ENCODE measurements at regions not wholly inside any gene's neighbourhood (a gene's known extent, or its start where the extent isn't known, plus 50 kb on each side); places are given as distances from the start of the nearest gene placed in this dataset.

DNA sequence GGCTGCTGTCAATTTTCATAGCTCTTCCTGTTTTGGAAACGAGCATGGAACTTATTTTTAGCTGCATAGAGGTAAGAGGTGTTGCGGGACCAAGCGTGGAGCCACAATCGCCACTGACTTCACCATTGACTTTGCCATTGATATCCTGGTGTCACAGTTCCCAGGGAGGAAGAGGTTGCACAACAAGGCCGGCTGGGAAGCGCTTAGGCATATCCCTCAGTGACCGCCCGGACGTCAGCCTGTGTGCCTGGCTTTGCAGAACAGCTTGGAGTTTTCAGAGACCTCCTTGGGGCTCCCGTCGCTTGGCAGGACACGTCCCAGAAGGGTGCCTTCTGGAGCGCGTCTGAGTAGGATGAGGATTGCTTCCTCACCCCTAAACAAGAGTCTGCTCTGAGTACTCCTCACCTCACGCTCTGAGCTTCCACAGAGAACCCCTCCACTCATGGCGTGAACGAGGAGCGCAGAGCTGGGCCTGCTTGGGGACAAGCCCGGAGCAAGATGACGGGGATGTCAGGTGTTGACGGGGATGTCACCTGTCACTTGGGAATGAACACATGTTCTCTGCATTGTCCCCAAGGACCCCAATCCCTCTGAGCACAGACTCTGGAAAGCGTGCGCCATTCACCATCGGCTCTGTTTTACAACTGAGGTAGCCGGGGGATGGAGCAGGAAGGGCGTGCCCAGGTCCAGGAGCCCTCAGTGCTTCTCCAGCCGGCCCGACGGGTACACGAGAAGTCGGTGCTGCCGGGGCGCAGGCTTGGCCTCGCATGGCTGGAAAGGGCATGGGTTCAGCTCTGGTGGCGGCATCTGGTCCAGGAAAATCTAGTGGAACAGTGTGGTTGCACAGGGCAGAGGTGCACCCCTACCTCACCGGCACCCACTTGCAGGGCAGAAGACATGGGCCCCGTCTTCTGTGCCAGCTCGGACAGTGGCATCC, 192.3 kb upstream of the SHH start:
- WGBS (ENCODE audit: insufficient coverage): 90% methylated on average over 36 of the region's 38 CpGs
- no peaks in the 10 kb centered on the region for H3K27me3 Mint-ChIP-seq
- Histone ChIP-seq H3K4me2 (replicated peaks; ENCODE audit: low read depth, low read length, poor library complexity, severe bottlenecking) (no peak overlapping the region), H3K4me1 (ENCODE audit: control insufficient read depth in 2 of 2, insufficient read depth in 2 of 2, low read length in 2 of 2) (no peaks in the 10 kb centered on the region), H3K79me2 (ENCODE audit: control insufficient read depth, insufficient read depth, low read length) (no peaks in the 10 kb centered on the region), H4K20me1 (ENCODE audit: control insufficient read depth, insufficient read depth, low read length, poor library complexity, severe bottlenecking) (no peaks in the 10 kb centered on the region), H3K27me3 (replicated peaks in 1 of 4; ENCODE audit: control extremely low read depth in 1 of 4, control insufficient read depth in 3 of 4, insufficient read depth in 4 of 4, low read length in 3 of 4) (no peaks in the 10 kb centered on the region), H3K9me3 (ENCODE audit: control extremely low read depth in 1 of 3, control insufficient read depth in 2 of 3, insufficient read depth in 1 of 3, low read length in 2 of 3) (peaks cover 0 to 30% (median 0%) of the 10 kb centered on the region in 3 donors), H3K27ac (ENCODE audit: low read length in 2 of 2) (no peak overlapping the region), H2AFZ (ENCODE audit: insufficient read depth, low read depth, low read length, poor library complexity, severe bottlenecking) (no peak overlapping the region), H3K4me3 (ENCODE audit: control extremely low read depth in 1 of 5, extremely low read depth in 1 of 5, insufficient read depth in 1 of 5, low read depth in 2 of 5, low read length in 4 of 5) (no peak overlapping the region), H3K36me3 (replicated peaks in 1 of 2; ENCODE audit: control extremely low read depth in 1 of 2, control insufficient read depth in 1 of 2, extremely low read depth in 1 of 2, insufficient read depth in 2 of 2, low read length in 1 of 2) (no peaks in the 10 kb centered on the region), H3K9ac (ENCODE audit: low read length) (no peak overlapping the region)
- no peaks in the 10 kb centered on the region for H3K4me1 Mint-ChIP-seq
- ATAC-seq (ENCODE audit: low read depth) (no peak), DNase-seq (no peak)
- no peak overlapping the region for H3K4me3 Mint-ChIP-seq
- ChIA-PET CTCF (no interaction called here), POLR2A (no interaction called here)
- peaks cover 2% of the 10 kb centered on the region for H3K9me3 Mint-ChIP-seq (ENCODE audit: insufficient read depth)
- TF ChIP-seq, protein P1, sequence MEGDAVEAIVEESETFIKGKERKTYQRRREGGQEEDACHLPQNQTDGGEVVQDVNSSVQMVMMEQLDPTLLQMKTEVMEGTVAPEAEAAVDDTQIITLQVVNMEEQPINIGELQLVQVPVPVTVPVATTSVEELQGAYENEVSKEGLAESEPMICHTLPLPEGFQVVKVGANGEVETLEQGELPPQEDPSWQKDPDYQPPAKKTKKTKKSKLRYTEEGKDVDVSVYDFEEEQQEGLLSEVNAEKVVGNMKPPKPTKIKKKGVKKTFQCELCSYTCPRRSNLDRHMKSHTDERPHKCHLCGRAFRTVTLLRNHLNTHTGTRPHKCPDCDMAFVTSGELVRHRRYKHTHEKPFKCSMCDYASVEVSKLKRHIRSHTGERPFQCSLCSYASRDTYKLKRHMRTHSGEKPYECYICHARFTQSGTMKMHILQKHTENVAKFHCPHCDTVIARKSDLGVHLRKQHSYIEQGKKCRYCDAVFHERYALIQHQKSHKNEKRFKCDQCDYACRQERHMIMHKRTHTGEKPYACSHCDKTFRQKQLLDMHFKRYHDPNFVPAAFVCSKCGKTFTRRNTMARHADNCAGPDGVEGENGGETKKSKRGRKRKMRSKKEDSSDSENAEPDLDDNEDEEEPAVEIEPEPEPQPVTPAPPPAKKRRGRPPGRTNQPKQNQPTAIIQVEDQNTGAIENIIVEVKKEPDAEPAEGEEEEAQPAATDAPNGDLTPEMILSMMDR (IDR thresholded peaks at IDR 0.05): no peak
- no peak for TF ChIP-seq EZH2 (IDR thresholded peaks at IDR 0.05; ENCODE audit: borderline replicate concordance, insufficient read depth, low read depth, low read length, poor library complexity, severe bottlenecking)
- intact Hi-C loops (cut with micrococcal nuclease): no loop called here
- H3K27ac Mint-ChIP-seq: no peak overlapping the region

Measured in B cell (primary cell).